HCT116 (cell line): ENCODE measurements at regions not wholly inside any gene's neighbourhood (a gene's known extent, or its start where the extent isn't known, plus 50 kb on each side); places are given as distances from the start of the nearest gene placed in this dataset.
"Not testable (repeated sequence)": the region's sequence is repeated elsewhere in the genome, so short reads cannot be mapped to it uniquely, and the experiment has no call there.

Source experiments
- CBX3 ChIP-seq: IDR thresholded peaks from 2 replicates; pipeline ENCODE4 v1.6.1; 2012; ENCODE audit warnings: low read depth
- CTCF ChIP-seq, 3 experiments: fragments of 200-600 bp in 1 of 3; sonication (generic) in 1 of 3; IDR thresholded peaks in 2 of 3; conservative IDR thresholded peaks in 1 of 3; 2 replicates each; pipeline ENCODE4 v1.5.1; 2012 to 2017; ENCODE audit warnings: low read depth in 2 of 3, low read length in 2 of 3, antibody characterized with exemption in 1 of 3, borderline replicate concordance in 1 of 3, control low read depth in 1 of 3, mild to moderate bottlenecking in 1 of 3, mixed read lengths in 1 of 3, mixed run types in 1 of 3, moderate library complexity in 1 of 3; ENCODE audit not compliant: insufficient read depth in 1 of 3
- EZH2phosphoT487 ChIP-seq: fragments of 200-600 bp; IDR thresholded peaks from 2 replicates; pipeline ENCODE4 v1.6.1; 2018; ENCODE audit warnings: antibody characterized with exemption, borderline replicate concordance
- POLR2A ChIP-seq: IDR thresholded peaks from 2 replicates; pipeline ENCODE4 v1.7.0; 2011; ENCODE audit warnings: borderline replicate concordance; ENCODE audit not compliant: insufficient read depth, insufficient read length; ENCODE audit errors: extremely low read depth
- POLR2AphosphoS5 ChIP-seq: IDR thresholded peaks from 2 replicates; pipeline ENCODE4 v1.6.1; 2011; ENCODE audit warnings: mild to moderate bottlenecking, low read depth, low read length, moderate library complexity
- REST ChIP-seq: IDR thresholded peaks from 2 replicates; pipeline ENCODE4 v1.6.1; 2012; ENCODE audit warnings: low read depth

- not testable (repeated sequence) for TF ChIP-seq EZH2phosphoT487; REST; CTCF (IDR thresholded peaks at IDR 0.05 in 2 of 3, conservative IDR thresholded peaks at IDR 0.05 in 1 of 3; ENCODE audit: borderline replicate concordance in 1 of 3, insufficient read depth in 1 of 3, low read depth in 2 of 3, low read length in 2 of 3); POLR2A
- TF ChIP-seq POLR2AphosphoS5 (peak; percentile 14; the same call in 1 of the 2 replicates), CBX3 (peak; percentile 51; the same call in 1 of the 2 replicates)
These were observed 288.0 kb upstream of the TEKT4 start for GRCh38 chr2:94583081-94583723.
